SK-N-SH treated with all-trans-retinoic acid at 6 μM for 48 hours (cell line): ENCODE measurements at regions not wholly inside any gene's neighbourhood (a gene's known extent, or its start where the extent isn't known, plus 50 kb on each side); places are given as distances from the start of the nearest gene placed in this dataset.

ENCODE experiments used
- CSDC2 ChIP-seq: fragments of 250-450 bp; sonication (Bioruptor Pico); IDR thresholded peaks from 2 replicates; pipeline ENCODE4 v1.5.0; 2020; ENCODE audit warnings: mild to moderate bottlenecking, moderate library complexity
- TF ChIP-seq, protein P1 (sequence below): fragments of 250-450 bp; sonication (Bioruptor Pico); IDR thresholded peaks from 2 replicates; pipeline ENCODE4 v1.5.0; 2020; ENCODE audit warnings: mild to moderate bottlenecking, moderate library complexity

- no peak for TF ChIP-seq CSDC2 (CRISPR knock-in tag)
- TF ChIP-seq, protein P1, sequence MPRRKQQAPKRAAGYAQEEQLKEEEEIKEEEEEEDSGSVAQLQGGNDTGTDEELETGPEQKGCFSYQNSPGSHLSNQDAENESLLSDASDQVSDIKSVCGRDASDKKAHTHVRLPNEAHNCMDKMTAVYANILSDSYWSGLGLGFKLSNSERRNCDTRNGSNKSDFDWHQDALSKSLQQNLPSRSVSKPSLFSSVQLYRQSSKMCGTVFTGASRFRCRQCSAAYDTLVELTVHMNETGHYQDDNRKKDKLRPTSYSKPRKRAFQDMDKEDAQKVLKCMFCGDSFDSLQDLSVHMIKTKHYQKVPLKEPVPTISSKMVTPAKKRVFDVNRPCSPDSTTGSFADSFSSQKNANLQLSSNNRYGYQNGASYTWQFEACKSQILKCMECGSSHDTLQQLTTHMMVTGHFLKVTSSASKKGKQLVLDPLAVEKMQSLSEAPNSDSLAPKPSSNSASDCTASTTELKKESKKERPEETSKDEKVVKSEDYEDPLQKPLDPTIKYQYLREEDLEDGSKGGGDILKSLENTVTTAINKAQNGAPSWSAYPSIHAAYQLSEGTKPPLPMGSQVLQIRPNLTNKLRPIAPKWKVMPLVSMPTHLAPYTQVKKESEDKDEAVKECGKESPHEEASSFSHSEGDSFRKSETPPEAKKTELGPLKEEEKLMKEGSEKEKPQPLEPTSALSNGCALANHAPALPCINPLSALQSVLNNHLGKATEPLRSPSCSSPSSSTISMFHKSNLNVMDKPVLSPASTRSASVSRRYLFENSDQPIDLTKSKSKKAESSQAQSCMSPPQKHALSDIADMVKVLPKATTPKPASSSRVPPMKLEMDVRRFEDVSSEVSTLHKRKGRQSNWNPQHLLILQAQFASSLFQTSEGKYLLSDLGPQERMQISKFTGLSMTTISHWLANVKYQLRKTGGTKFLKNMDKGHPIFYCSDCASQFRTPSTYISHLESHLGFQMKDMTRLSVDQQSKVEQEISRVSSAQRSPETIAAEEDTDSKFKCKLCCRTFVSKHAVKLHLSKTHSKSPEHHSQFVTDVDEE: no peak
Measured at GRCh38 chr2:212694398-212694797, 155.8 kb upstream of the ERBB4 start.
